Dermis blood vessel endothelial cell (primary cell): ENCODE measurements at regions not wholly inside any gene's neighbourhood (a gene's known extent, or its start where the extent isn't known, plus 50 kb on each side); places are given as distances from the start of the nearest gene placed in this dataset.
"Not testable (repeated sequence)": the region's sequence is repeated elsewhere in the genome, so short reads cannot be mapped to it uniquely, and the experiment has no call there.

Experiments
- DNase-seq: peaks from one replicate; pipeline ENCODE4 v3.0.0; 2010

- DNase-seq = not testable (repeated sequence)
Observed at GRCh38 chr1:68881330-68882194, 384.7 kb upstream of the DEPDC1 start.

- no peak for DNase-seq
Observed at GRCh38 chr1:68889471-68889870, 392.6 kb upstream of the DEPDC1 start.

- DNase-seq = no peak
Observed at GRCh38 chr1:68890736-68891135, 393.9 kb upstream of the DEPDC1 start.

GRCh38 chr1:68904477-68904876 lies 407.6 kb upstream of the DEPDC1 start:
- no peak for DNase-seq

- DNase-seq = no peak
Observed at GRCh38 chr1:68906431-68906830, 409.5 kb upstream of the DEPDC1 start.

GRCh38 chr1:68907491-68907890 lies 410.6 kb upstream of the DEPDC1 start:
- no peak for DNase-seq

- no peak for DNase-seq
Observed at GRCh38 chr1:68908316-68908715, 411.4 kb upstream of the DEPDC1 start.

- DNase-seq = no peak
Observed at GRCh38 chr1:68916221-68916902, 419.5 kb upstream of the DEPDC1 start.

- no peak for DNase-seq
Observed at GRCh38 chr1:68917456-68917855, 420.6 kb upstream of the DEPDC1 start.

- no peak for DNase-seq
Observed at GRCh38 chr1:68918563-68918962, 421.7 kb upstream of the DEPDC1 start.

- no peak for DNase-seq
Observed at GRCh38 chr1:68919075-68919474, 422.2 kb upstream of the DEPDC1 start.

- DNase-seq = not testable (repeated sequence)
Observed at GRCh38 chr1:68923475-68924088, 426.7 kb upstream of the DEPDC1 start.

- no peak for DNase-seq
Observed at GRCh38 chr1:68930101-68930500, 433.2 kb upstream of the DEPDC1 start.

GRCh38 chr1:68936530-68936929 lies 439.6 kb upstream of the DEPDC1 start:
- no peak for DNase-seq

GRCh38 chr1:68938051-68938666 lies 441.3 kb upstream of the DEPDC1 start:
- no peak for DNase-seq

- no peak for DNase-seq
Observed at GRCh38 chr1:68950036-68950435, 453.2 kb upstream of the DEPDC1 start.

- DNase-seq = no peak
Observed at GRCh38 chr1:68953311-68953710, 456.4 kb upstream of the DEPDC1 start.

GRCh38 chr1:68954841-68955240 lies 458.0 kb upstream of the DEPDC1 start:
- DNase-seq = no peak

- no peak for DNase-seq
Observed at GRCh38 chr1:68955424-68955823, 458.5 kb upstream of the DEPDC1 start.

GRCh38 chr1:68958958-68959357 lies 462.1 kb upstream of the DEPDC1 start:
- no peak for DNase-seq

GRCh38 chr1:68959461-68960030 lies 462.7 kb upstream of the DEPDC1 start:
- DNase-seq = no peak

GRCh38 chr1:68961143-68961542 lies 464.3 kb upstream of the DEPDC1 start:
- no peak for DNase-seq

GRCh38 chr1:68963353-68963752 lies 466.5 kb upstream of the DEPDC1 start:
- DNase-seq = no peak
